DOHH2 (cell line): ENCODE measurements at regions not wholly inside any gene's neighbourhood (a gene's known extent, or its start where the extent isn't known, plus 50 kb on each side); places are given as distances from the start of the nearest gene placed in this dataset.

ENCODE experiments used
- H3F3A ChIP-seq: fragments of 200-600 bp; sonication (generic), shearing (Covaris generic); 2 replicates; pipeline ENCODE4 v1.6.0; 2016; ENCODE audit warnings: antibody characterized with exemption, mild to moderate bottlenecking; ENCODE audit not compliant: control insufficient read depth, insufficient read depth
- H3K27ac ChIP-seq: fragments of 200-600 bp; sonication (generic); 2 replicates; pipeline ENCODE4 v1.5.1; 2014; ENCODE audit warnings: low read depth, mild to moderate bottlenecking, low read length, moderate library complexity
- H3K27me3 ChIP-seq: fragments of 200-600 bp; sonication (generic); 2 replicates; pipeline ENCODE4 v1.6.1; 2014; ENCODE audit warnings: mild to moderate bottlenecking, low read length, mixed read lengths; ENCODE audit not compliant: control insufficient read depth
- H3K36me3 ChIP-seq: fragments of 200-600 bp; sonication (generic); 2 replicates; pipeline ENCODE4 v1.6.1; 2014; ENCODE audit warnings: mild to moderate bottlenecking, low read length, moderate library complexity, mixed read lengths; ENCODE audit not compliant: control insufficient read depth
- H3K4me1 ChIP-seq: fragments of 200-600 bp; sonication (generic); 2 replicates; pipeline ENCODE4 v1.6.1; 2014; ENCODE audit warnings: mild to moderate bottlenecking, low read length, mixed read lengths; ENCODE audit not compliant: control insufficient read depth
- H3K4me2 ChIP-seq: fragments of 200-600 bp; sonication (generic); 2 replicates; pipeline ENCODE4 v1.6.0; 2014; ENCODE audit warnings: mild to moderate bottlenecking, low read length, moderate library complexity
- H3K4me3 ChIP-seq: fragments of 200-600 bp; sonication (generic); 2 replicates; pipeline ENCODE4 v1.5.1; 2014; ENCODE audit warnings: mild to moderate bottlenecking, low read length, mixed read lengths
- H3K79me2 ChIP-seq: fragments of 200-600 bp; sonication (generic); 2 replicates; pipeline ENCODE4 v1.6.1; 2014; ENCODE audit warnings: mild to moderate bottlenecking, low read length, mixed read lengths; ENCODE audit not compliant: control insufficient read depth
- H3K9me2 ChIP-seq: fragments of 200-600 bp; sonication (generic); replicated peaks from 2 replicates; pipeline ENCODE4 v1.6.1; 2014; ENCODE audit warnings: mild to moderate bottlenecking, low read length, mixed read lengths; ENCODE audit not compliant: control insufficient read depth
- H3K9me3 ChIP-seq: fragments of 200-600 bp; sonication (generic); 2 replicates; pipeline ENCODE4 v1.6.1; 2014; ENCODE audit warnings: antibody characterized with exemption, low read length, mixed read lengths; ENCODE audit not compliant: control insufficient read depth, insufficient read depth
- H4K20me1 ChIP-seq: fragments of 200-600 bp; sonication (generic); 2 replicates; pipeline ENCODE4 v1.6.0; 2014; ENCODE audit warnings: low read depth, mild to moderate bottlenecking, antibody characterized with exemption, low read length, moderate library complexity; ENCODE audit not compliant: control insufficient read depth, insufficient read depth
- EZH2phosphoT487 ChIP-seq: fragments of 200-600 bp; sonication (generic); IDR thresholded peaks from 2 replicates; pipeline ENCODE4 v1.6.1; 2017; ENCODE audit warnings: borderline replicate concordance, mild to moderate bottlenecking, antibody characterized with exemption, low read length, moderate library complexity, mixed read lengths
- TF ChIP-seq, protein P1 (sequence below): fragments of 200-600 bp; sonication (generic); IDR thresholded peaks from one replicate; pipeline ENCODE4 v1.5.1; 2014; ENCODE audit warnings: antibody characterized with exemption, mild to moderate bottlenecking, low read depth, low read length; ENCODE audit not compliant: poor library complexity, severe bottlenecking

DNA sequence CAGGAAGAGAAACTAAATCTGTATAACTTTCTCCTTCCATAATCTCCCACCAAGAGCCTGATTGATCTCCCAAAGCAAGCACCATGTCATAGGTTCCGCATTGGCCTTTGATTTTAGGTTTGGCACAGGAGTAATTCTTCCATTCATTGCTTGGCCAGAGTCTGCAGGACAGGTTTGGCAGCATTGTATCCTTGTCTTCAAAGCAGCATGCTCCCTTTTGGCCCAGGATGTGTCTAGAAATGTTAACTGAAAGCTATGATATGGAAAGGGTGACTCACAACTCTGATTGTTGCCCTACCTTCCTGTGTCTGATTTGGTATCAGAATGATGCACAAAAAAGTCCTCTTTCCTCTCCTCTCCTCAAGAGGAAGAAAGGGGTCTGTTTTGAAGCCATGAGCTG is 824.3 kb upstream of the PRMT6 start:
- no peaks in the 10 kb centered on the region for H3F3A ChIP-seq
- H3K36me3 ChIP-seq, result no peaks in the 10 kb centered on the region
- no peaks in the 10 kb centered on the region for H3K4me1 ChIP-seq
- H3K4me3 ChIP-seq, result no peak overlapping the region
- no peaks in the 10 kb centered on the region for H4K20me1 ChIP-seq
- no peak overlapping the region for H3K27ac ChIP-seq
- H3K27me3 ChIP-seq, result no peaks in the 10 kb centered on the region
- no peaks in the 10 kb centered on the region for H3K79me2 ChIP-seq
- no peaks in the 10 kb centered on the region for H3K9me3 ChIP-seq
- H3K9me2 ChIP-seq, result no peaks in the 10 kb centered on the region
- no peak for TF ChIP-seq EZH2phosphoT487
- TF ChIP-seq, protein P1, sequence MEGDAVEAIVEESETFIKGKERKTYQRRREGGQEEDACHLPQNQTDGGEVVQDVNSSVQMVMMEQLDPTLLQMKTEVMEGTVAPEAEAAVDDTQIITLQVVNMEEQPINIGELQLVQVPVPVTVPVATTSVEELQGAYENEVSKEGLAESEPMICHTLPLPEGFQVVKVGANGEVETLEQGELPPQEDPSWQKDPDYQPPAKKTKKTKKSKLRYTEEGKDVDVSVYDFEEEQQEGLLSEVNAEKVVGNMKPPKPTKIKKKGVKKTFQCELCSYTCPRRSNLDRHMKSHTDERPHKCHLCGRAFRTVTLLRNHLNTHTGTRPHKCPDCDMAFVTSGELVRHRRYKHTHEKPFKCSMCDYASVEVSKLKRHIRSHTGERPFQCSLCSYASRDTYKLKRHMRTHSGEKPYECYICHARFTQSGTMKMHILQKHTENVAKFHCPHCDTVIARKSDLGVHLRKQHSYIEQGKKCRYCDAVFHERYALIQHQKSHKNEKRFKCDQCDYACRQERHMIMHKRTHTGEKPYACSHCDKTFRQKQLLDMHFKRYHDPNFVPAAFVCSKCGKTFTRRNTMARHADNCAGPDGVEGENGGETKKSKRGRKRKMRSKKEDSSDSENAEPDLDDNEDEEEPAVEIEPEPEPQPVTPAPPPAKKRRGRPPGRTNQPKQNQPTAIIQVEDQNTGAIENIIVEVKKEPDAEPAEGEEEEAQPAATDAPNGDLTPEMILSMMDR, result no peak
- H3K4me2 ChIP-seq, result no peak overlapping the region

- Histone ChIP-seq H3K9me3 (no peaks in the 10 kb centered on the region), H3F3A (no peaks in the 10 kb centered on the region)
Observed at GRCh38 chr1:106233511-106233910, 823.0 kb upstream of the PRMT6 start.

GRCh38 chr1:106249365-106249764 is 807.1 kb upstream of the PRMT6 start:
- Histone ChIP-seq H3K9me2 (no peaks in the 10 kb centered on the region; the same call in 1 of the 2 replicates), H3K27ac (no peak overlapping the region), H3K27me3 (no peaks in the 10 kb centered on the region), H3K79me2 (no peaks in the 10 kb centered on the region), H3K4me1 (no peaks in the 10 kb centered on the region), H3K9me3 (no peaks in the 10 kb centered on the region), H3K4me3 (no peak overlapping the region), H3F3A (no peaks in the 10 kb centered on the region), H3K36me3 (no peaks in the 10 kb centered on the region), H3K4me2 (no peak overlapping the region), H4K20me1 (no peaks in the 10 kb centered on the region)
- no peak for TF ChIP-seq EZH2phosphoT487

More at GRCh38 chr1:106233511-106233910, 823.0 kb upstream of the PRMT6 start:
- Histone ChIP-seq H3K4me1 (no peaks in the 10 kb centered on the region), H3K4me3 (no peak overlapping the region), H3K9me2 (no peaks in the 10 kb centered on the region), H3K36me3 (no peaks in the 10 kb centered on the region), H3K27ac (no peak overlapping the region), H3K4me2 (no peak overlapping the region), H4K20me1 (no peaks in the 10 kb centered on the region), H3K79me2 (no peaks in the 10 kb centered on the region), H3K27me3 (no peaks in the 10 kb centered on the region)
- TF ChIP-seq EZH2phosphoT487, result no peak
- TF ChIP-seq, protein P1, result no peak

GRCh38 chr1:106249810-106250209 is 806.7 kb upstream of the PRMT6 start:
- H3K4me1 ChIP-seq, result no peaks in the 10 kb centered on the region
- H3K27ac ChIP-seq, result no peak overlapping the region
- no peak for TF ChIP-seq EZH2phosphoT487
- TF ChIP-seq, protein P1, result no peak
- no peaks in the 10 kb centered on the region for H3F3A ChIP-seq
- no peaks in the 10 kb centered on the region for H3K79me2 ChIP-seq
- H3K27me3 ChIP-seq, result no peaks in the 10 kb centered on the region
- no peak overlapping the region for H3K4me2 ChIP-seq
- no peak overlapping the region for H3K4me3 ChIP-seq
- no peaks in the 10 kb centered on the region for H4K20me1 ChIP-seq
- H3K9me2 ChIP-seq, result no peaks in the 10 kb centered on the region
- H3K36me3 ChIP-seq, result no peaks in the 10 kb centered on the region
- no peaks in the 10 kb centered on the region for H3K9me3 ChIP-seq
